Keratinocyte (primary cell): ENCODE measurements at regions not wholly inside any gene's neighbourhood (a gene's known extent, or its start where the extent isn't known, plus 50 kb on each side); places are given as distances from the start of the nearest gene placed in this dataset.

Source experiments
- DNase-seq: peaks from one replicate; pipeline ENCODE4 v3.0.0-alpha.2; 2011; ENCODE audit warnings: low read depth, missing footprints, low spot score
- FAIRE-seq: peaks from 2 replicates; lab custom pipeline; 2011; peaks lifted over from hg19 to GRCh38; lab: Jason Lieb, UNC
- H2AFZ ChIP-seq: 2 replicates; pipeline ENCODE4 v1.6.0; 2012; ENCODE audit warnings: low read length, control low read depth, inconsistent platforms; ENCODE audit not compliant: control insufficient read depth
- H3K27ac ChIP-seq: 2 replicates; pipeline ENCODE4 v1.5.1; 2011; ENCODE audit warnings: low read length; ENCODE audit not compliant: control insufficient read depth, insufficient read depth
- H3K27me3 ChIP-seq: 3 replicates; pipeline ENCODE4 v1.6.0; 2011; ENCODE audit warnings: low read length; ENCODE audit not compliant: control insufficient read depth, insufficient read depth; ENCODE audit errors: extremely low read depth
- H3K36me3 ChIP-seq, 2 experiments: 2 replicates in 1 of 2; 3 replicates in 1 of 2; pipeline ENCODE4 v1.5.1; 2011; ENCODE audit warnings: low read length in 2 of 2, mild to moderate bottlenecking in 1 of 2; ENCODE audit not compliant: control insufficient read depth in 2 of 2, insufficient read depth in 2 of 2; ENCODE audit errors: extremely low read depth in 1 of 2
- H3K4me1 ChIP-seq: 3 replicates; pipeline ENCODE4 v1.5.1; 2011; ENCODE audit warnings: low read length; ENCODE audit not compliant: control insufficient read depth, insufficient read depth; ENCODE audit errors: extremely low read depth
- H3K4me2 ChIP-seq: 3 replicates; pipeline ENCODE4 v1.6.0; 2011; ENCODE audit warnings: low read depth, low read length; ENCODE audit not compliant: control insufficient read depth, insufficient read depth; ENCODE audit errors: extremely low read depth
- H3K4me3 ChIP-seq, 3 experiments: fragments of 200-600 bp in 1 of 3; sonication (generic) in 1 of 3; 2 replicates in 2 of 3; 3 replicates in 1 of 3; pipeline ENCODE4 v1.5.1; 2011 to 2016; ENCODE audit warnings: low read length in 3 of 3, mild to moderate bottlenecking in 3 of 3, control low read depth in 2 of 3, inconsistent platforms in 1 of 3, low read depth in 1 of 3, mixed read lengths in 1 of 3, mixed run types in 1 of 3, moderate library complexity in 1 of 3; ENCODE audit not compliant: control insufficient read depth in 2 of 3, insufficient read depth in 2 of 3; ENCODE audit errors: extremely low read depth in 1 of 3
- H3K79me2 ChIP-seq: 2 replicates; pipeline ENCODE4 v1.6.0; 2012; ENCODE audit warnings: low read length; ENCODE audit not compliant: control insufficient read depth, insufficient read depth
- H3K9ac ChIP-seq: 3 replicates; pipeline ENCODE4 v1.6.0; 2011; ENCODE audit warnings: low read length; ENCODE audit not compliant: control insufficient read depth, insufficient read depth; ENCODE audit errors: extremely low read depth
- H3K9me1 ChIP-seq: 3 replicates; pipeline ENCODE4 v1.6.0; 2011; ENCODE audit warnings: low read length; ENCODE audit not compliant: control insufficient read depth, insufficient read depth; ENCODE audit errors: extremely low read depth
- H3K9me3 ChIP-seq: 2 replicates; pipeline ENCODE4 v1.5.1; 2012; ENCODE audit warnings: low read depth, low read length; ENCODE audit not compliant: control insufficient read depth
- H4K20me1 ChIP-seq: 3 replicates; pipeline ENCODE4 v1.6.0; 2011; ENCODE audit warnings: low read length; ENCODE audit not compliant: control insufficient read depth, insufficient read depth; ENCODE audit errors: extremely low read depth
- CTCF ChIP-seq, 3 experiments: IDR thresholded peaks in 1 of 3; conservative IDR thresholded peaks in 1 of 3; optimal IDR thresholded peaks in 1 of 3; 2 replicates in 2 of 3; 3 replicates in 1 of 3; pipeline versions ENCODE3 to v1.5.1; 2011; ENCODE audit warnings: low read length in 3 of 3, mild to moderate bottlenecking in 3 of 3, moderate library complexity in 2 of 3, control low read depth in 1 of 3, inconsistent platforms in 1 of 3; ENCODE audit not compliant: insufficient read depth in 2 of 3; ENCODE audit errors: extremely low read depth in 1 of 3
- EZH2 ChIP-seq: IDR thresholded peaks from one replicate; pipeline ENCODE4 v1.6.1; 2012; ENCODE audit warnings: inconsistent platforms, mild to moderate bottlenecking, low read length, moderate library complexity
- dilution Hi-C: fragments of 300-500 bp; cut with MboI; formaldehyde crosslinking; loops from one replicate; pipeline ENCODE4 v1.7.0; 2020; ENCODE audit warnings: low sequenced_read_pairs; ENCODE audit not compliant: extremely low pct_ligation_motif_present

- no peaks in the 10 kb centered on the region for H3K79me2 ChIP-seq
- no peaks in the 10 kb centered on the region for H3K27me3 ChIP-seq
- H3K36me3 ChIP-seq: no peaks in the 10 kb centered on the region
- dilution Hi-C loops: no loop called here
- no peak overlapping the region for H2AFZ ChIP-seq
- H3K9ac ChIP-seq: no peak overlapping the region
- FAIRE-seq: no peak
- H4K20me1 ChIP-seq: no peaks in the 10 kb centered on the region
- no peak for DNase-seq
- H3K9me1 ChIP-seq: no peaks in the 10 kb centered on the region
- no peaks in the 10 kb centered on the region for H3K9me3 ChIP-seq
- no peak overlapping the region for H3K4me2 ChIP-seq
- no peaks in the 10 kb centered on the region for H3K4me1 ChIP-seq
- H3K4me3 ChIP-seq: no peak overlapping the region
- no peak overlapping the region for H3K27ac ChIP-seq
- no peak for TF ChIP-seq EZH2
- TF ChIP-seq CTCF (optimal IDR thresholded peaks at IDR 0.05 in 1 of 3, IDR thresholded peaks at IDR 0.05 in 1 of 3, conservative IDR thresholded peaks at IDR 0.05 in 1 of 3; ENCODE audit: extremely low read depth in 1 of 3, insufficient read depth in 2 of 3, low read length in 3 of 3): no peak
These were observed 171.8 kb downstream of the RASSF9 start for GRCh38 chr12:85664429-85664828.

- Histone ChIP-seq H3K9me3 (no peaks in the 10 kb centered on the region), H3K4me1 (no peaks in the 10 kb centered on the region), H3K27ac (no peak overlapping the region), H3K4me2 (no peak overlapping the region), H4K20me1 (no peaks in the 10 kb centered on the region), H2AFZ (no peak overlapping the region), H3K9me1 (no peaks in the 10 kb centered on the region), H3K27me3 (no peaks in the 10 kb centered on the region), H3K9ac (no peak overlapping the region), H3K4me3 (no peak overlapping the region), H3K36me3 (no peaks in the 10 kb centered on the region), H3K79me2 (no peaks in the 10 kb centered on the region)
- TF ChIP-seq CTCF (optimal IDR thresholded peaks at IDR 0.05 in 1 of 3, IDR thresholded peaks at IDR 0.05 in 1 of 3, conservative IDR thresholded peaks at IDR 0.05 in 1 of 3; ENCODE audit: extremely low read depth in 1 of 3, insufficient read depth in 2 of 3, low read length in 3 of 3) (no peak), EZH2 (no peak)
- DNase-seq: no peak
- dilution Hi-C loops: no loop called here
- no peak for FAIRE-seq
These were observed 166.3 kb downstream of the RASSF9 start for GRCh38 chr12:85669911-85670310.
